IPS DF 19.7 (cell line): ENCODE measurements at regions not wholly inside any gene's neighbourhood (a gene's known extent, or its start where the extent isn't known, plus 50 kb on each side); places are given as distances from the start of the nearest gene placed in this dataset.
"Not testable (repeated sequence)": the region's sequence is repeated elsewhere in the genome, so short reads cannot be mapped to it uniquely, and the experiment has no call there.

Experiments used
- DNase-seq: peaks from one replicate; pipeline ENCODE4 v3.0.0-alpha.2; 2013; ENCODE audit warnings: low read depth, low spot score

DNA sequence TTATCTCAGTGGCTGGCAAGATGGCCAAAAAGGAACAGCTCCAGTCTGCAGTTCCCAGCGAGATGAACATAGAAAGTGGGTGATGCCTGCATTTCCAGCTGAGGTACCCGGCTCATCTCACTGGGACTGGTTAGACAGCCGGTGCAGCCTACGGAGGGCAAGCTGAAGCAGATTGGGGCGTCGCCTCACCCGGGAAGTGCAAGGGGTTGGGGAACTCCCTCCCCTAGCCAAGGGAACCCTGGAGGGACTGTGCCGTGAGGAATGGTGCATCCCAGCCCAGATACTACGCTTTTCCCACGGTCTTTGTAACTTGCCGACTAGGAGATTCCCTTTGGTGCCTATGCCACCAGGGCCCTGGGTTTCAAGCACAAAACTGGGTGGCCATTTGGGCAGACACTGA, 324.7 kb downstream of the GJA1 start:
- no peak for DNase-seq

DNA sequence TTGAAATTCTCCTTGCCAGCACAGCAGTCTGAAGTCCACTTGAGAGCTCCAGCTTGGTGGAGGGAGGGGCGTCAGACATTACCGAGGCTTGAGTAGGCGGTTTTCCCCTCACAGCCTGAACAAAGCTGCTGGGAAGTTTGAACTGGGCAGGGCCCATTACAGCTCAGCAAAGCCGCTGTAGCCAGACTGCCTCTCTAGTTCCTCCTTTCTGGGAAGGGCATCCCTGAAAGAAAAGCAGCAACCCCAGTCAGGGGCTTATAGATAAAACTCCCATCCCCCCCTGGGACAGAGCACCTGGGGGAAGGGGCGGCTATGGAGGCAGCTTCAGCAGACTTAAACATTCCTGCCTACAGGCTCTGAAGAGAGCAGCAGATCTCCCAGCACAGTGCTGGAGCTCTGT, 325.3 kb downstream of the GJA1 start:
- DNase-seq: no peak

DNA sequence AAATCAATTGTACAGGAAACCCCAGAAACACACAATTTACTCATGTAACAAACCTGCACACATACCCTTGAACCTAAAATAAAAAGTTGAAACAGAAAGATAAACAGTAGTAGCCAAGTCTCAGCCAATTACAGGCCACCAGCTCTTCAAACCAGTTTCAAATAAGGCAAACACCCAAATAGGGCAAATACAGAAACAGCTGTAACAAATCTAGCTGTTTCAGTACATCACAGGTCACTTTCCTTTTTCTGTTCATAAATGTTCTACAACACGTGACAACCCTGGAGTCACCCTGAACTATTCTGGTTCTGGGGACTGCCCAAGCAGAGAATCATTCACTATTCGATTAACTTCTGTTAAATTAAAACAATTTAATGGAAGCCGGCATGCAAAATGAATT, 329.0 kb downstream of the GJA1 start:
- DNase-seq: no peak

DNA sequence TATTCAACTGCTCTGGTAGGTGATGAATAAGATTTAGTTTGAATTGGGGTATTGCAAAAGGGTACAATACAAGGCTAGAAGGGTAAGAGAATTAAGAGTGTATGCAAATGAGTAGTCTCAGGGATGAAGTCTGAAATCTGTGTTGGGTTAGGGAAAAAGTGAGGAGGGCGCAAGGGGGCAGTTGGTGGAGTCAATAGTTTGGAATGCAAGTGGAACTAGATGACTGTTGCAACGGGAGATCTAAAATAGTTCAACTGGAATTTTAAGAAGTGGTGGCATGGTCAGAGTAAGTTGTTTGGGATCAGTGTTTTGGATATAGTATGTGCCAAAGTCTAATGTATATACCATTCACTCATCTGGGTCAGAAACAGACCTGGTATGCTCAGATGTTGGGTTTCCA, 329.6 kb downstream of the GJA1 start:
- DNase-seq: no peak

DNA sequence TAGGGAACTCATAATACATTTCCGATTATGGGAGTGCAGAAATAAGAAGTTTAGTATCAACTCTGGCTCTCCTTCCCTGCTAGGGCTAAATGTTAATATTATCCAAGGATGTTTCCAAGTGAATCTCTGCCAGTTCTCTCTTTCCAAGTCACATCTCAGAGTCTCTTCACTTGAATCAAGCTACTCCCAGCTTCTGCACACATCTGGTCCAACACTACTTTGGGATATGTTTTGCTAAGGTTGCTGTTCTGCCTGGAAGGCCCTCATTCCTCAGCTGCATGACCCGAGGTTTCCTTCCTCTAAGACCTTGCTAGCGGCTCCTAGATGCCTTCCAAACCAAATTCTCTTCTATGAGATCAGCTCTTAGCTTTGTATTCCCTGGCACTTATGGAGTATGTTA, 331.8 kb downstream of the GJA1 start:
- DNase-seq: no peak

DNA sequence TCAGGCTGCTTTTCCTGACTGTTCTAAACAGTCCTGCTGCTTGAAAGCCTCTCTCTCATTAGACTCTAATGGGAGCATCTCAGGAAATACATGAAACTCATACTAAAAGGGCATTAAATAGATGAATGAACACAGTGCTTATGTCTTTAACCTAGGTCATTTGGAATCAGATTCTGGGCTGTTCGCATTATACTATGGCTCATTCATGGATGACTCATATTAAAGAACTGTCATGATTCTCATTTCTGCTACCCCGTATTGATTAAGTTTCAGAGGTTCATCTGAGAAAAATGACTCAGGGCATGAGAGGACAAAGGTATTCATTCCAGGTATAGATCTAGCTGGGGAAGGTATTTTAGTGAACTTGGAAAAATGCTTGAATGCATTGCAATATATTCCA, 335.5 kb downstream of the GJA1 start:
- no peak for DNase-seq

DNA sequence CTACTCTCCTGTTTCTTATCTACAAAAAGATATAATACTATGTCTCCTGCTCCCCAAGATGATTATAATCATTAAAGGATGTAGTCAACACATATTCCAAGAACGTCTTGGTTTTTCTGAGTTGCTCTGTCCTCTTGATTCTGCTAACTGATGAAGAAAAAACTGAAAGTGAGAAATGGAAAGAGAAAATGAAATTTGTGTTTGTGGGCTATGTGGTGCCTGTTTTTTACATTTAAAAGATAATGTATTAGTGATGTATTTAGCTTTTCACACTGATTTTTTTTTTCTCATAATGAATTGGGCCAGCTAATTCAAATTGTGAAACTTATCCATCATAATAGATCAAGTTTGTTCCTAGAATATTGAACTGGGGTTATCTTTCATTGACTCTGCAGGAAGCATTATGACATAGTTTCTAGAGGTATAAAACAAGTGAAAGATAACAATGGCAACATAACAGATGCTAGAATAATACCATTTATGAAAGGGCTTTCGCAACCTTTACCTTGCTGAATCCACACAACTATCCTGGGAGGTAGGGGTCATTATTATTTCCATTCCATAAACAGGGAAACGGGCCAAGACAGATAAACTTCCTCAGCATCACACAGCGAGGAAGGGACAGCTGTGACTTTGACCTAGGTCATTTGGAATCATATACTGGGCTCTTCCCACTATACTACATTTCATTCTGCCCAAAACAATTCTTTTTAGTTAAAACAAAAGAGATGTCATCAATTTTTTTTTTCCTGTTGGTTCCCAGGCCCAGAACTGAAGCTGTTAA, 336.7 kb downstream of the GJA1 start:
- DNase-seq: no peak

DNA sequence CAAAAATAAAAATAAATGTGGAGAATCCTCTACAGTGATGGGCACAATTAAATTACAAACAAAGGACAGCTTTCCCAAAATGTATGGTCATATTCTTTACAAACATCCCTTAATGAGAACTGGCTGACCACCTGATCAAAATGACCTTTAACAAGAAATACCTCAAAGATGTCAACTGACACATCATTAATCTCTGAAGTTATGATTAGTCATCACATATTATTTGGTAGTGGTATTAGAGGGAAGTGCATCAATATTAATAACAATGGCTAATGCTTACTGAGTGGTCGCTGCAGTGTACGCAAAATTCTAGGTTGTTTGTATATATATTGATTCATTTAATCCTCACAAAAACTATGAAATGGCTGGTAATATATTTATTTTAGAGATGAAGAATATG, 340.6 kb downstream of the GJA1 start:
- DNase-seq: no peak

DNA sequence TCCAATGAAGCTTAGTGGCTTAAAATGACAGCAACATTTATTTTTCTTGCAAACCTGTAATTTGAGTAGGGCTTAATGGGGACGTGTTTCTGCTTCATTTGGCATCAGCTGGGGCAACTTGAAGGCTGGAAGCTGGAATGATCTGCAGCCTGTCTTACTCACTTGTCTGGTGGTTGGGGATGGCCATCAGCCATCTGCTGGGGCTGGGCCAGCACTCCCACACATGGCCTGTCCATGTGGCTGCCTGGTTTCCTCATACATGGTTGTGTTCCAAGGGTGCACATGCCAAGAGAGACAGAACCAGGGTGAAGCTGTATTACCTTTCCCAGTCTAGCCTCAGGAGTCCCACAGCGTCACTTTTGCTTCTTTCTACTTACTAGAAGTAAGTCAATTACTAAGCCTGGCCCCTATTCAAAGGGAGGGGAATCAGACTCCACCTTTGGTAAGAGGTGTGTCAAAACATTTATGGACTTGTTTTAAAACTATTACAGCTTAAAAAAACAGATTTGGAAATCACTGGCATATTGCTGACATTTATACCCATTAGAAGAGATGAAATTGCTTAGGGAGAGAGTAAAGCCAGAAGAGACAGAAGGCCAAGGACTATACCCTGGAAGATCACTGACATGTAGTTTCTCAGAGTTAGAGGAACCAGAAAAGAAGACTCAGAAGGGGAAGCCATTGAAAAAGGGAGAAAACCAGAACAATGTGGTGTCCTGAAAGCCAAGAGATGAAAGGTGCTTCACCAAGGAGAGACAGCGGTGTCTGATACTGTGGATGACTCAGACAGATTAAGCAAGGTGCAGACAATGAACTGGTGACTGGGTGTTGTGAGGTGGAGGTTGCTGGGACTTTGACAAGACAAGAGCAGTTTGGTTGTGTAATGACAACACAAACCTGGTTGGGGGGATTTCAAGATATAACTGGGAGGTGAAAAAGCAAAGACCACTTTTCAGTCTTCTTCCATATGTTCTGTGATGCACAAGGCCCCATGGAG, 345.2 kb downstream of the GJA1 start:
- DNase-seq: no peak

DNA sequence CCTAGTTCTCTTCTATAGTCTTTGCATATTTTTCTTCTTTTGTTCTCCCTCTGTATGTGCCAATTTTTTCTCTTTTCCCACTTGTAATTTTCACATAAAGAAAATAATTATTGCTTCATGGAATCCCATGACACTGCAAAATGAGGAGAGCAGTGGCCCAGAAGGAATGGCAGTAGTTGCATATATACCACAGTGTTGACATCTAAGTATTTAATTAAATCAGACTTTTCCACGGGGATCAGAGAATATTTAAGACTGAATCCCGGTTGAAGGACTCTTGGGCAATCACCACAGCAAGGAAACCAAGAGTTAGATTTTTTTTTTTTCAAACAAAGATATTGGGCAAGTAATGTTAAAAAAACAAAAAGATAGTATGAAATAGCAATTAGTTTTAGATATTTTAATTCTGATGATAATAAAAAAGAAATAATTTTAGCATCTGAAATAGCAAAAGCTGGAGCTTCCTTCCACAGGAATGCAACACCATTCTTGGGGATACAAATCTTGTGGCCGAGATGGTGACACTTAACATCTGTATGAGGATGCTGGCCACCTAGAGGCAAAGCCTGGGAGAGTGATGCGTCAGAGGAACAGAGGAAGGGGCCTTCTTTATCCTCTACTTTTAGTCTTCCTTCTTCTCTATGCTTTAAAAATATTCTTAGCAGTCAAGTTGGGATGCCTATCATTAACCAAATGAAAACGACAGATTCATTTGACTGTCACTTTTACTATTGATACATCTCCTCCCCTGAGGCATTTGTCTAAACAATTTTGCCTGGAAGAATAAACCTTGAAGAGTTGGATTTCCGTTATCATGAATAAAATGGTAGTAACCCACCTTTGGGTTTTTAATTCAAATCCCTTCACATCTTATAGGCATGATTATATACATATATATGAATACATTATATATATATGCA, 356.2 kb downstream of the GJA1 start:
- DNase-seq: peak; percentile 9

DNA sequence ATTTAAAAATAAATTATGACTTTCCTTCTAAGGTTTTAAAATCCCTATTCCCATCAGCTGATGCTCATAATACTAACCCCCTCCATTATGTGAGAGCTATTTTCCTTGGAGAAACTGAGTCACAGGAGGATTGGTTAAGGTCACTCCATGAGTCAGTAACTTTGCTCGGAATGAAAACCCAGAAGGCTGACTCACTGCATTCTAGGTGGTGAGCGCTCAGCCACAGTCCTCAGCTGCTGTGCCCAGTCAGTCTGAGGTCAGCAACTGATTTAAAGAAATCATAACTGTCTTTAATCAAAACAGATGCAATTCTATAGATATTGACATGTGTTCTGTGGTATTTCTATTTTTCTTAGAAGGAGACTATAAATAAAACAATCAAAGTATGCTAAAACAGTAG, 359.2 kb downstream of the GJA1 start:
- DNase-seq: no peak

DNA sequence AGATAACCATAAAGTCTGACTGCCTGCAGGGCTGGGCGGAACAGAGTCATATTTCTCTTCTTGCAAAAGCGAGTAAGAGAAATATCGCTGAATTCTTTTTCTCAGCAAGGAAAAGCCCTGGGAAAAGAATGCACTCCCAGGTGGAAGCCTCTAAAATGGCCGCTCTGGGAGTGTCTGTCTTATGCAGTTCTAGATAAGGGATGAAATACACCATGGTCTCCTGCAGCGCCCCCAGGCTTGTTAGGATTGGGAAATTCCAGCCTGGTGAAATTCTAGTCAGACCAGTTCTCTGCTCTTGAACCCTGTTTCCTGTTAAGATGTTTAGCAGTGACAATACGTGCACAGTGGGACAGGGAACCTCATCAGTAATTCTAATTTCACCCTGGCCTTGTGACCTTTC, 362.2 kb downstream of the GJA1 start:
- not testable (repeated sequence) for DNase-seq

DNA sequence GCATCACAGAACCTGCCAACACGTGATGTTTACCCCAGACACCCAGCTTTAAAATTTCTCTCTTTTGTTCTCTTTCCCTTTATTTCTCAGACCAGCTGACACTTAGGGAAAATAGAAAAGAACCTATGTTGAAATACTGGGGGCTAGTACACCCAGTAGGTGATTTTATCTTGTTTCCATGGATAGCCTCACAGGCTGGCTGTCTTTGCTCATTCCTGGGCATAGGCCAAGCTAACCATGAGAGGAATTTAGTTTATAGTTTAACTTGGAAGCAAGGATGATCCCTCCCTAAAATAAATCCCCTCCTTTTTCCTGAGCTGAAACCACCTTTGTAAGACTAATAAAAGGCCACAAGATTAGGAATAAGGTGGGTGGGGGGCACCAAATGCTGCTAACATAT, 362.7 kb downstream of the GJA1 start:
- not testable (repeated sequence) for DNase-seq

DNA sequence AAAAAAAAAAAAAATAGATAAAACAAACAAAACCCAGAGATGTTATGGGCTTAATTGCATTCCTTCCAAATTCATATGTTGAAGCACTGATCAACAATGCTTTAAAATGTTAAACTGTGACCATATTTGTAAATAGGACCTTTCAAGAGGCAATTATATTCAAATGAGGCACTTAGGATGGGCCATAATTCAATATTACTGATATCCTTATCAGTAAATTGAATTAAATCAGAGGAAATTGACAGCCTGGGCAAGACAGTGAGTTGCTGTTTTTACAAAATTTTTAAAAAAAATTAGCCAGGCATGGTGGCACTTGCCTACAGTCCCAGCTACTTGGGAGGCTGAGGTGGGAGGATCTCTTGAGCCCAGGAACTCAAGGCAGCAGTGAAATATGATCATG, 364.1 kb downstream of the GJA1 start:
- DNase-seq: no peak

DNA sequence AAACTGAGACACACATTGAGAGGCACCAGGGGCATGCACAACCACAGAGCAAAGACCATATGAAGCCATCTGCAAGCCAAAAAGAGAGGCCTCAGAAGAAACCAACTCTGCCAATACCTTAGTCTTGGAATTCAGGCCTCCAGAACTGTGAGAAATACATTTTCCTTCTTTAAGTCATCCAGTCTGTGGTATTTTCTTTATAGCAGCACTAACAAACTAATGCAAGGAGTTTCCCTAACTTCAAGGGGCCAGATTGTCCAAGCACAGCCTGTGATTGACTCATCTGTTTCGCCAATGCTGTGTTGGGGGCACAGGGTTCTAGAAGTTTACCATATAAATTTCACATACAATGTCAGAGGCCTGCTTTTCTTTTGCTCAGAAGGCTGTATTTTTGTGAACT, 364.6 kb downstream of the GJA1 start:
- no peak for DNase-seq

DNA sequence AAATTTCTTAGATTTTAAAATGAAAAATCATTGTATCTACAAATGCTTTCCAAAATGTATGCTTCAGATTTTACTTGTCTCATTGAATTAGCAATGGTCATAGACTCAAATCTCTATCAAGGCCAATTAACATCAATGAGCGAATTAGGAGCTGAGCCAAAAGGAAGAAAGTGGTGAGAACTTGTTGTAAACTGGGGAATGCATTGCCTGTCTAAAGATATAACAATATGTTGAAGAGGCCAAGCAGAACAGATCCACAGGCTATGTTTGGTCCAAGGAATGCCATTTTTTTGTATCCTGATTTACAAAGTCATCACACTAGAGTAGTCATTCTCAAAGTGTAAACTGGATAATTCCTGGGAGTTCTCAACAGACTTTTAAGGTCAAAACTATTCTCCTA, 370.7 kb downstream of the GJA1 start:
- DNase-seq: no peak

DNA sequence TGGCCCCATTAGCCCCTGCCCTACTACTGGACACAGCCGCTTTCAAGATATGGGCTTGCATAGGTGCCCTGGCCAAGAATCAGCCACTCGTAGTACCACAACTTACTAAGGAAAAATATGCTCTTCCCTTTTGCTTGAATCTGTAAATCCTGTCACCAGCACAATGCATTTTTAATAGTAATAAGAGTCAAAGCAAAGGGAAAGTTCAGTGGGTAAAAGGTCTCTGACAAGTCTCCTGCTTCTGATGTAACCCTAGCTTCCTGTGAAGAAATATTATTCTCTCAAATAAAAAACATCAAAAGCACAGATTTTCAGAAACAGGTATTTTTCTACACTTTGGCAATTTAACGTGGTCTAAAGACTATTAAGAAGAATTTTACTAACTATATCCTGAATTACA, 373.8 kb downstream of the GJA1 start:
- no peak for DNase-seq

DNA sequence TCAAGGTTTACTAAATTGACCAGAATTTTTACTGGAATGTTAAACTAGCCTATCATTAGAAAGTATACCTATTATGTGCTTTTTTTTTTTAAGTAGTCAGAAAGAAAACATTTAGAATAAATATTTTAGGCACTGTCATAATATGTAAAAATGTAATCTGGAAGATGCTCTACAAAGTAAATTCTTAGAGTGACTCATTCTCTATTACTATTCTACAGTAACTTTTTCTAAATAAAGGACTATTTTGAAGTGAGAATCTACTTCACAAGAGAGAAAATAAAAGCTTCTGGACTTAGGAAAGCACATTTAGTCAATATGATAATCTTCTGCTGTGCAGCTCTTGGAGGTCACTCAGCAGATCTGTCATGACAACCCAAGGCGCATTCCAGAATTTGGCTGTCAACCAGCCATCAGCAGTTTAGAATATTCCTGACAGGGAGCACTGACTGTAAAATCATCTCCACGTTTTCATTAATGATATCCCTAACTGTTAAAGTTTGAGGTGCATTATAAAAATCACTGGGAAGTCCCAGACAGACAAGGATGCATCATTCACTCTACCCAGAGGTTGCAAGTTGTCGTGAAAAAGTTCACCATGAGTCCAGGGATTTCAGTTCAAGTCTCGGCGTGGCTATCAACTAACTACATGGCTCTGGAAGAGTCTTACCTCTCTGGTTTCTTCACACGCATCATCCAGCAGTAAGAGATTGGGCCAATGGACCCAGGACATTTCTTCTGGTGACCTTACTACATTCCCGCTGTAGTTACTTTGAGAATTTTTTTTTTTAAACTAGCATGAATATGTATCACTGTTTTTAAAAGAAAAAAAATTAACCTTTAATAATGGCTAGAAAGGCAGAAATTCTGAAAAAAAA, 374.9 kb downstream of the GJA1 start:
- DNase-seq: no peak

DNA sequence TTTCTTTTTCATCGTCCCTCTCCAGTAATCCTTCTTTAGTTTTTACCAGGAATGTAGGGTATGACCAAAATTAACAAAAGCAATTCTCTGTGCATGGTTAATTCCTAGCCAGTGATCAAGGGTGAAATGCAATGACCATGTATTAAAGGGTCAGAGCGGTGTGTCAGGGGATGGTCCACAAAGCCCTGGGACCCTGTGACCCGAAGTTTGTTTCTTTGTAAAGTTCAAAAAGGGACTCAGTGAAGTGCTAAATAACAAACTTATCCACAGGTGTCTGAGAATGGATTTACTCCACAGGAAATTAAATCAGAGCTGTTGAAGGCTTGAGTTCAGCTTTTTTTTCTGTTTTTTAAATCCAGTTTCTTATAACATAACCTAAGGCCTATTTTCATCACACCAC, 375.7 kb downstream of the GJA1 start:
- no peak for DNase-seq

DNA sequence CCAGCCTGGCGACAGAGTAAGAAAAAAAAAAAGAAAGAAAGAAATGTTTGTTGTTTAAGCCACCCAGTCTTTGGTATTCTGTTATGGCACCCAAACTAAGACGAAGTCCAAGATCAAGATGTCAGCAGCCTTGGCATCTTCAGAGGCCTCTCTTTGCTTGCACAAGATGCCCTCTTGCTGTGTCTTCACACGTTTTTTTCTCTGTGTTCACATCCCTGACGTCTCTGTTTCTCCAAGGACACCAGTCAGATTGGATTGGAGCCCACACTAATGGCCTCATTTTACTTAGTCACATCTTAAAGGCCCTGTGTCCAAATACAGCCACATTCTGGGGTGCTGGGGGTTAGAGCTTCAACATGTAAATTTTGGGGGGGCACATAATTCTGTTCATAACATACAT, 380.9 kb downstream of the GJA1 start:
- no peak for DNase-seq
